Fibroblast of the aortic adventitia (primary cell): ENCODE measurements at regions not wholly inside any gene's neighbourhood (a gene's known extent, or its start where the extent isn't known, plus 50 kb on each side); places are given as distances from the start of the nearest gene placed in this dataset.
A peak's percentile ranks its signal among the peaks of the same experiment; 100 is the strongest.

Source experiments
- DNase-seq: peaks from one replicate; pipeline ENCODE4 v3.0.0-alpha.2; 2010; ENCODE audit warnings: low read depth
- H3K4me3 ChIP-seq: 2 replicates; pipeline ENCODE4 v1.5.1; 2011; ENCODE audit warnings: low read depth, mild to moderate bottlenecking, control low read depth, low read length, moderate library complexity
- CTCF ChIP-seq: IDR thresholded peaks from 2 replicates; pipeline ENCODE4 v1.5.1; 2011; ENCODE audit warnings: mild to moderate bottlenecking, low read length, control low read depth, inconsistent platforms; ENCODE audit not compliant: insufficient read depth

- TF ChIP-seq CTCF: no peak
- H3K4me3 ChIP-seq: no peak overlapping the region
- no peak for DNase-seq
Observed at GRCh38 chr5:143582176-143582575, 178.7 kb upstream of the NR3C1 start.

DNA sequence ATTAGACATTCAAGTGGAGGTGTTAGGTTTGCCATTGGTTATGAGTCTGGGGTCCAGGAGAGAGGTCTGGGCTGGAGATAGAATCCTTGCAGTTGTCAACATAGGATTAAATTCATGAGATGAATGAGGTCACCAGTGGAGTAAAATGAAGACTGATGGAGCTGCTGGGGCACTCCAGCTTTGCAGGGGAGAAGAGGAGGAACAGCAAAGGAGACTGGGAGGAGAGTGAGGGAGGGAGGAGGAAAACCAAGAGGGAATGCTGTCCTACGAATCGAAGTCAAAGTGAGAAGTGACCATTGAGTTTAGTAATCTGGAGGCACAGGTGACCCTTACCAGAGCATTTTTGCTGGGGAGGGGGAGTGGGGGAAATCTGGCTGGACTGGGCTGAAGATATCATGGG lies 178.2 kb upstream of the NR3C1 start:
- no peak for DNase-seq
- H3K4me3 ChIP-seq: no peak overlapping the region
- TF ChIP-seq CTCF: no peak

DNA sequence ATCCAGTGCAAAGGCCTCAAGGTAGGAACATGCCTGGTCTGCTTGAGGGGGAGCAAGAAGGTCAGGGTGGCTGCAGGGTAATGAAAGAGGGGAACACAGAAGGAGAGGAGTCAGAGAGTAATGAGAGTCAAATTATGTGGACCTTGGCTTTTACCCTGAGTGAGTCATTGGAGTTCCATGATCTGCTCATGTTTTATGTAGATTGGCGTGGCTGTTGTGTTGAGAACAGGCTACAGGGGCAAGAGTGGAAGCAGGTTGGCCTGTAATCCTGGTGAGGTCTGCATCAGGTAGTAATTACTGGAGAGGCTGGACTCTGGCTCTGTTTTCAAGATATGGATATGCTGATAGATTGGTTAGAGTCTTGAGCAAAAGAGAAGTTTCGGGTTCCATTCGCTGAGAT lies 177.7 kb upstream of the NR3C1 start:
- TF ChIP-seq CTCF: no peak
- no peak overlapping the region for H3K4me3 ChIP-seq
- no peak for DNase-seq

DNA sequence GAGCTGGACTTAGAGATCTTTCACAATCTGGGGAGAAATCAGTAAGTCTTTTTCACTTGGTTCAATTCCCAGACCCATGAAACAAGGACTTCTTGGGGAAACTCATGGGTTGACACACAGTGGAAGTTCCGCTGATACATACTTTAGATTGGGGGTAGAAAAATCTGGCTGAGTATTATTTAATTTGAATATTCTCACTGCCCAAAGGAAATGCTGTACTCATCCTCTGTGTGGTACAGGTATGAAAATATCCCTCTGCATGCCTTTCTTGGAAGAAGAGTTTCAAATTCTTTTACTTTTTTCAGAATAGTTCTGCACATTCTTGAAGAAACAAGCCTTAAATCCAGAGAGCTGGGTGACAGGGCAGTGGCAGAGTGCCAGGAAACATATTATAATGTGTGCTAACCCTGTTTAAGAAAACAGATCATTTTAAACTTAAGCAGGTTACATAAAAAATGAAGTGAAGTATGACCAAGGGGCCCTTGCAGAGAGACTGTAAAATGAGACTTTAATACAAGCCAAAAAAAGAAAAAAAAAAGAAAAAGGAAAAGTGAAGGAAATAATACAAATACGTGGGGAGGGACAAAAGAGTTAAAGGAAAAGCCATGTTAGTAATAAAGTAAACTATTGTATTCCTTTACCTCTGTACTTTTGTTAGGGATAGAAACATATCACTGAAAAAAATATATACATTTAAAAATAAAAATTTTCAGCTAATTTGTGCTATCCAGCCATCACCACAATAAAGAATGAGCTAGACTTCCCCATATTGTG lies 173.4 kb upstream of the NR3C1 start:
- no peak overlapping the region for H3K4me3 ChIP-seq
- no peak for TF ChIP-seq CTCF
- peak; percentile 89 for DNase-seq

GRCh38 chr5:143575286-143575685 lies 171.8 kb upstream of the NR3C1 start:
- TF ChIP-seq CTCF: no peak
- H3K4me3 ChIP-seq: no peak overlapping the region
- DNase-seq: no peak

GRCh38 chr5:143574236-143574635 lies 170.8 kb upstream of the NR3C1 start:
- no peak for TF ChIP-seq CTCF
- no peak for DNase-seq
- H3K4me3 ChIP-seq: no peak overlapping the region
